Thyroid gland (tissue), 4 donors: ENCODE measurements at regions not wholly inside any gene's neighbourhood (a gene's known extent, or its start where the extent isn't known, plus 50 kb on each side); places are given as distances from the start of the nearest gene placed in this dataset.

Experiments used
- DNase-seq, 2 donors: peaks; one replicate each; pipeline ENCODE4 v3.0.0-alpha.2; 2019
- H3K27ac ChIP-seq, 3 donors: fragments of 200-600 bp; sonication (generic); 1 replicate in 2 of 3; 2 replicates in 1 of 3; pipeline ENCODE4 v1.5.1; 2016 to 2019; ENCODE audit warnings: mild to moderate bottlenecking in 1 of 3, moderate library complexity in 1 of 3
- H3K27me3 ChIP-seq: fragments of 200-600 bp; sonication (generic); one replicate; pipeline ENCODE4 v1.5.1; 2019
- H3K36me3 ChIP-seq, 2 donors: fragments of 200-600 bp; sonication (generic); one replicate each; pipeline ENCODE4 v1.5.1; 2016 to 2019
- H3K4me1 ChIP-seq, 2 donors: fragments of 200-600 bp; sonication (generic); one replicate each; pipeline ENCODE4 v1.5.1; 2017 to 2019
- H3K4me3 ChIP-seq, 3 donors: fragments of 200-600 bp; sonication (generic); replicated peaks in 1 of 3; 1 replicate in 2 of 3; 2 replicates in 1 of 3; pipeline ENCODE4 v1.5.1; 2016; ENCODE audit warnings: mild to moderate bottlenecking in 1 of 3
- H3K9me3 ChIP-seq: fragments of 200-600 bp; sonication (generic); one replicate; pipeline ENCODE4 v1.5.1; 2017
- POLR2A ChIP-seq, 2 donors: fragments of 450-650 bp; IDR thresholded peaks; one replicate each; pipeline ENCODE4 v1.6.1; 2017; ENCODE audit warnings: antibody characterized with exemption in 2 of 2, mild to moderate bottlenecking in 2 of 2, moderate library complexity in 1 of 2
- WGBS, 2 donors: methylation state at CpG; one replicate each; pipeline ENCODE4 v1.1.5; 2017; 5-methylcytosine and 5-hydroxymethylcytosine counted together
- intact Hi-C: fragments of 100-400 bp; cut with DNase I; formaldehyde crosslinking; loops from one replicate; pipeline ENCODE4 v1.15.1; 2023
- TF ChIP-seq, protein P1 (sequence below), 6 experiments: fragments of 200-600 bp in 3 of 6; fragments of 450-650 bp in 3 of 6; sonication (generic) in 3 of 6; IDR thresholded peaks; one replicate each; pipeline ENCODE4 v1.5.1; 2016 to 2019; ENCODE audit warnings: antibody characterized with exemption in 6 of 6, mild to moderate bottlenecking in 2 of 6, inconsistent platforms in 1 of 6, moderate library complexity in 1 of 6

DNA sequence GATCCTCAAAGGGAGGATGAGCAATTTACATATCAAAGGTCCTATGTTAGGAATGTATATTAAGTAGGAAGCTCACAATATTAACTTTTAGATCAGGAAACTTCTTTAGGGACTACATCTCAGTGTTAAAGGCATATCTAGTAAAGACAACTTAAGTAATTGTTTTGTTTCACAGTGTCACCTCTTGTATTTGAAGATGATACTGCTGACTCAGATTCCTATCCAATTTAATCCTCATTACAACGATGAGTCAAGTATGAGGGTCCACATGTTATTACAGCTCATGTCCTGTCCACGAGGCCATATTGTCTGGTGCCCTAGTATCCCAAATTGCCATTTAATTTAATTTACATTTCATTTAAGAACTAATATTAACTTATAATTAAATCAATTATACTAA, 523.9 kb downstream of the CCDC85A start:
- TF ChIP-seq, protein P1, sequence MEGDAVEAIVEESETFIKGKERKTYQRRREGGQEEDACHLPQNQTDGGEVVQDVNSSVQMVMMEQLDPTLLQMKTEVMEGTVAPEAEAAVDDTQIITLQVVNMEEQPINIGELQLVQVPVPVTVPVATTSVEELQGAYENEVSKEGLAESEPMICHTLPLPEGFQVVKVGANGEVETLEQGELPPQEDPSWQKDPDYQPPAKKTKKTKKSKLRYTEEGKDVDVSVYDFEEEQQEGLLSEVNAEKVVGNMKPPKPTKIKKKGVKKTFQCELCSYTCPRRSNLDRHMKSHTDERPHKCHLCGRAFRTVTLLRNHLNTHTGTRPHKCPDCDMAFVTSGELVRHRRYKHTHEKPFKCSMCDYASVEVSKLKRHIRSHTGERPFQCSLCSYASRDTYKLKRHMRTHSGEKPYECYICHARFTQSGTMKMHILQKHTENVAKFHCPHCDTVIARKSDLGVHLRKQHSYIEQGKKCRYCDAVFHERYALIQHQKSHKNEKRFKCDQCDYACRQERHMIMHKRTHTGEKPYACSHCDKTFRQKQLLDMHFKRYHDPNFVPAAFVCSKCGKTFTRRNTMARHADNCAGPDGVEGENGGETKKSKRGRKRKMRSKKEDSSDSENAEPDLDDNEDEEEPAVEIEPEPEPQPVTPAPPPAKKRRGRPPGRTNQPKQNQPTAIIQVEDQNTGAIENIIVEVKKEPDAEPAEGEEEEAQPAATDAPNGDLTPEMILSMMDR (IDR thresholded peaks at IDR 0.05) = no peak
- no peak for TF ChIP-seq POLR2A (IDR thresholded peaks at IDR 0.05)
- Histone ChIP-seq H3K4me1 (no peaks in the 10 kb centered on the region), H3K9me3 (no peaks in the 10 kb centered on the region), H3K27ac (no peak overlapping the region), H3K36me3 (no peaks in the 10 kb centered on the region), H3K4me3 (no peak overlapping the region), H3K27me3 (no peaks in the 10 kb centered on the region)
- no peak for DNase-seq
- WGBS, 2 donors = 81% methylated on average over 2 of the region's 2 CpGs
- intact Hi-C loops = no loop called here

DNA sequence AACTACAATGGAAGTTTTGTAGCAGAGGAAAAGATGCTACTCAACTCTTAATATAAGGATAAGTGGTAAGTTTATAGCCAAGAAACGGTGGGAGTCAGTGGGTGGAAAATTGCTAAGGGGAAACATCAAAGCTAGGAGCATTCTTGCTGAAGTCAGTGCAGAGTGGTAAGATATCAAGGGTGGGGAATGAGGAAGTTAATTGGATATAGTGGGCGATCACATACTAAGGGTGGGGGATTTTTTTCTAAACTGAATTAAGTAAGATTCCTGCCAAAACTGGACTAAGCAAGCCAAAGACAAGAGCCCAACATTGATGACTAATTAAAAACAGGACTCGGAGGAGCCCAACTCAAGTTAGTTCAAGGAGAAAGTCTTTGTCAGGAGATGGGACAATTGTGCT, 525.4 kb downstream of the CCDC85A start:
- TF ChIP-seq, protein P1 (IDR thresholded peaks at IDR 0.05) = no peak
- 61 to 79% methylated on average over 3 of the region's 3 CpGs for WGBS, 2 donors
- DNase-seq = no peak

DNA sequence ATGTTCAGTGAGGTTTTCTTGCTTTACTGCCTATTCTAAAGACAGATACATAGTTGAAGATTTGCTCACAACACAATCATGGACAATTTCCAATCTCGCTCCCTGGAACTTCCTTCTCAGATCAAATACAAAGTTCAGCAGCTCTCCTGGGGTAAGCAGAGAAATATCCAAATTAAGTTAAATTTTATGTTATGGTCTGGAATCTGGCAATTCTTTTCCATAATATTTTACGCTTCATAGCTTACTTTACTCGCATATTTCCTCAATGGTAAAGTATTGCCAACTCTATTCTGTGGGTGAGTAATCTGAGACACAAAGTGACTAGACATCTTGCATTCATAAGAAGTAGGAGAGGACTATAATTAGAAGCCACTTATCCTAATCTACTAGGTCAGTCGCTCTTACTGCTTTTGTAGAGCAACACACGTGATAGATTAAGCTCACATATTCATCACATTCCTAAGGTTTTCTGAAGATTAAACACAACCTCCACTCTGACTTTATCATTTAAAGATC, 529.4 kb downstream of the CCDC85A start:
- H3K27me3 ChIP-seq = no peaks in the 10 kb centered on the region
- intact Hi-C loops = no loop called here
- TF ChIP-seq, protein P1 (IDR thresholded peaks at IDR 0.05) = no peak
- no peak for TF ChIP-seq POLR2A (IDR thresholded peaks at IDR 0.05)
- no peaks in the 10 kb centered on the region for H3K9me3 ChIP-seq
- no peaks in the 10 kb centered on the region for H3K36me3 ChIP-seq
- WGBS, 2 donors = 68 to 77% methylated on average over 5 of the region's 5 CpGs
- H3K4me1 ChIP-seq = no peaks in the 10 kb centered on the region
- DNase-seq = no peak
- H3K27ac ChIP-seq = no peak overlapping the region
- H3K4me3 ChIP-seq = no peak overlapping the region

More for the DNA sequence above, 525.4 kb downstream of the CCDC85A start:
- Histone ChIP-seq H3K27ac (no peak overlapping the region), H3K27me3 (no peaks in the 10 kb centered on the region), H3K4me3 (no peak overlapping the region), H3K36me3 (no peaks in the 10 kb centered on the region), H3K4me1 (no peaks in the 10 kb centered on the region), H3K9me3 (no peaks in the 10 kb centered on the region)
- intact Hi-C loops = no loop called here

DNA sequence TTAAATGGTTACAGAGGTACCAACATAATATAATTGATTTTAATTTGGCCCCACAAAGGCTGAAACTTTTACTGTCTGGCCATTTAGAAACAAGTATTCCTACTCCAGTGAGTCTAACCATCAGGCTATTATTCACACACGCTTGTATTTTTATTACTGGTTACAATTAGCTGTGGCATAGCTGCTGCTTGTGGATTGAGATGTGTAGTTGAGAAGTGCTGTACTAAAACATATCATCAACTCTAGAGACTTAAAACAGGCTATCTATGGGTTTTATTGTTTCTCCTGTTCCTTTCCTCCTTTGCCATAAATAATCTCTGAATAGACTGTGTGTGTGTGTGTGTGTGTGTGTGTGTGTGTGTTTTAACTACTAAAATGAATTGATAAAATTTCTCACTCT, 530.2 kb downstream of the CCDC85A start:
- Histone ChIP-seq H3K27me3 (no peaks in the 10 kb centered on the region), H3K4me1 (no peaks in the 10 kb centered on the region), H3K4me3 (no peak overlapping the region), H3K27ac (no peak overlapping the region), H3K36me3 (no peaks in the 10 kb centered on the region), H3K9me3 (no peaks in the 10 kb centered on the region)
- intact Hi-C loops = no loop called here
- 94% methylated on average over 1 of the region's 1 CpG for WGBS, 2 donors
- DNase-seq = no peak
- no peak for TF ChIP-seq POLR2A (IDR thresholded peaks at IDR 0.05)
- TF ChIP-seq, protein P1 (IDR thresholded peaks at IDR 0.05) = no peak

DNA sequence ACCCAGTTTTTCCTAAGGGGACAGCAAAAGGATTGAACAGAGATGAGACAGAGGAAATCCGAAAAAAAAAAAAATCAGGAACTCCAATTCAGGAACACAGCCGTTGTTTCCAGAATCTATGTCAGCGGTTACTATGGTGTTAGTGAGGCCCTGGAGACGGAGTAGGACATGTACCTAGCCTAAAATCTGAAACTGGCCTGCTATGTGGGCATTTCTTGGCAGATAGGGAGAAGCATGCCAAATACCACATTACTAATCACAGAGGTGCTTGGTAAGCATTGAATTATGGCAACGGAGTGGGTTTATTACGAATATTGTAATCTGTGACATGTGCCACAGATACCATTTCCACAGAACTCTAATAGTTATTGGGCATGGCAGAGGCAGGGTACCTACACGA, 530.6 kb downstream of the CCDC85A start:
- H3K27me3 ChIP-seq = no peaks in the 10 kb centered on the region
- H3K9me3 ChIP-seq = no peaks in the 10 kb centered on the region
- intact Hi-C loops = no loop called here
- no peaks in the 10 kb centered on the region for H3K36me3 ChIP-seq
- H3K27ac ChIP-seq = no peak overlapping the region
- H3K4me1 ChIP-seq = no peaks in the 10 kb centered on the region
- DNase-seq = no peak
- no peak overlapping the region for H3K4me3 ChIP-seq
- TF ChIP-seq, protein P1 (IDR thresholded peaks at IDR 0.05) = no peak
- 83 to 88% methylated on average over 7 of the region's 7 CpGs for WGBS, 2 donors
